ENCODE measurements at regions not wholly inside any gene's neighbourhood (a gene's known extent, or its start where the extent isn't known, plus 50 kb on each side); places are given as distances from the start of the nearest gene placed in this dataset.

DNA sequence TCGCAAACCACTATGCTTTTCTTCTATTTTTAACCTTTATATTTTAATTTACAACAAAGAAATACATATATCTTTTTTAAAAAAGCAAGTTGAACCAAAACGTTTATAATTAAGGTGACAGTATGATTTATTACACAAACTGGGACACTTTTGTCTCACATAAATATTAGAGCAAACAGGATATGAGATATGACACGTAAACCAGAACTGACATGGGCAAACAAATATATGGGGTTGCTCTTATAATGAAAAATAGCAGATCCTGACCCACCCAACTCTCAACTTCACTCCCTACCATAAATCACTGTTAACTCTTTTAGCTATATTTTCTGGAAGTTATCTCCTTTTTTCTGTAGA, 177.0 kb upstream of the EDNRA start:
- no peak for TF ChIP-seq POLR2A (IDR thresholded peaks at IDR 0.05)
- TF ChIP-seq, protein P1, sequence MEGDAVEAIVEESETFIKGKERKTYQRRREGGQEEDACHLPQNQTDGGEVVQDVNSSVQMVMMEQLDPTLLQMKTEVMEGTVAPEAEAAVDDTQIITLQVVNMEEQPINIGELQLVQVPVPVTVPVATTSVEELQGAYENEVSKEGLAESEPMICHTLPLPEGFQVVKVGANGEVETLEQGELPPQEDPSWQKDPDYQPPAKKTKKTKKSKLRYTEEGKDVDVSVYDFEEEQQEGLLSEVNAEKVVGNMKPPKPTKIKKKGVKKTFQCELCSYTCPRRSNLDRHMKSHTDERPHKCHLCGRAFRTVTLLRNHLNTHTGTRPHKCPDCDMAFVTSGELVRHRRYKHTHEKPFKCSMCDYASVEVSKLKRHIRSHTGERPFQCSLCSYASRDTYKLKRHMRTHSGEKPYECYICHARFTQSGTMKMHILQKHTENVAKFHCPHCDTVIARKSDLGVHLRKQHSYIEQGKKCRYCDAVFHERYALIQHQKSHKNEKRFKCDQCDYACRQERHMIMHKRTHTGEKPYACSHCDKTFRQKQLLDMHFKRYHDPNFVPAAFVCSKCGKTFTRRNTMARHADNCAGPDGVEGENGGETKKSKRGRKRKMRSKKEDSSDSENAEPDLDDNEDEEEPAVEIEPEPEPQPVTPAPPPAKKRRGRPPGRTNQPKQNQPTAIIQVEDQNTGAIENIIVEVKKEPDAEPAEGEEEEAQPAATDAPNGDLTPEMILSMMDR (IDR thresholded peaks at IDR 0.05), result no peak

Measured in Peyer's patch (tissue), 4 donors.